ENCODE measurements at regions not wholly inside any gene's neighbourhood (a gene's known extent, or its start where the extent isn't known, plus 50 kb on each side); places are given as distances from the start of the nearest gene placed in this dataset.
"Not testable (repeated sequence)": the region's sequence is repeated elsewhere in the genome, so short reads cannot be mapped to it uniquely, and the experiment has no call there.

DNA sequence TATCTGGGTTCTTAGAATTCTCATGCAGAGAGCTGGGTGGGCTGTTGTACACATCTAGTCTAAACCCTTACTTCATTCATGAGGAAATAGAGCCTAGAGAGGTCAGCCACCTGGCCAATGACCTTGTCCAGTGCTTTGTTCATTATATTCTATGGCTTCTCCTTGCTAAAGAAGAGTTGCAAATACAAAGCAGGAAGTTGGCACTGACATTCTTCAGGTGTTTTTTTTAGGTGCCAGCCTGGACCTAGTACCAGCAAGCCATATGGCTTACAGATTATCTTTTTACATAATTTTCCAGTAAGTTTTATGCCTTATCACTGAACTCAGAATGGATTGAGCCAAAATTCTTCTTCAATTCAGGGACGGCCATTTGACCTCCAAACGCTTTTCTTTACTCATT, 54.7 kb upstream of the PGM2 start:
- no peak for DNase-seq (ENCODE audit: extremely low read depth, low read depth)

DNA sequence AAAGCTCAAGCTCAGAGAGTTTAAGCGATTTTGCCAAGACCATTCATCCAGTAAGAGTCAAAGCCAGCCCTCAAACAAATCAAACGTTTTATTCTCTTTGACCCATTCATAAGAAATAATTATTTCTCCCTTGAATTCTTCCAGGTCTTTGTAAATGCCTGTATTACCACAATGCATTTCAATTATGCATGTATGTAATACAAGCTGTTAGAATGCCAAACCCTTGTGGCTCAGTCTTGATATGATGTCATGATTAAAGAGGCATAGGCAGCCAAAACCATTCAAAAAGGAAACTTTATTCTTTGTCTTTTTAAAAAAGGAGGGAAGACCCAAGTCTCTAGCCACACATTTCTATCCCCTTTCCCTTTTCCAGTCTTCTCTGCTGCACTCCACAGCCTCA, 56.5 kb upstream of the PGM2 start:
- DNase-seq (ENCODE audit: extremely low read depth, low read depth), result no peak

DNA sequence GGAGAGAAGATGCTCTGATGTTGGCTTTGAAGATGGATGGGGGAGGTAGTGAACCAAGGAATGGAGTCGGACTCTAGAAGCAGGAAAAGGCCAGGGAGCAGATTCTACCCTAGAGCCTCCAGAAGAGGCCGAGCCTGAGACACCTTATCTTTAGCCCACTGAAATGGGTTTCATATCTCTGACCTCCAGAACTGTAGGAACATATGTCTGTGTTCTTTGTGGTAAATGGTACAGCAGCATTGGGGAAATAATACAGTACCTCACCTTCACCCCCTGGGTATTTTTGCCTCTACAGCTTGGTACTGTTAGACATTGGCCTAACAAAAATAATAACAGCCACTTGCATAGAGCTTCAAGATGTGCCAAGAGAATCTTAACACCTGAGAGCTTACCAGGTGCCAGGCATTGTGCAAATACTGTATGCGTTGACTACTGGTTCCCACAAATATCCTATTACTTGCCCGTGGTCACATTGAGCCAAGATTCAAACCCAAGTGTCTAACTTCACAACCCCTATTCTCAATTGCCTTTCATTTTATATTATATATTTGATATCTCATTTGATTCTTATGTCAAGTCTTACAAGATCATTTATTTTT, 57.0 kb upstream of the PGM2 start:
- no peak for DNase-seq (ENCODE audit: extremely low read depth, low read depth)

DNA sequence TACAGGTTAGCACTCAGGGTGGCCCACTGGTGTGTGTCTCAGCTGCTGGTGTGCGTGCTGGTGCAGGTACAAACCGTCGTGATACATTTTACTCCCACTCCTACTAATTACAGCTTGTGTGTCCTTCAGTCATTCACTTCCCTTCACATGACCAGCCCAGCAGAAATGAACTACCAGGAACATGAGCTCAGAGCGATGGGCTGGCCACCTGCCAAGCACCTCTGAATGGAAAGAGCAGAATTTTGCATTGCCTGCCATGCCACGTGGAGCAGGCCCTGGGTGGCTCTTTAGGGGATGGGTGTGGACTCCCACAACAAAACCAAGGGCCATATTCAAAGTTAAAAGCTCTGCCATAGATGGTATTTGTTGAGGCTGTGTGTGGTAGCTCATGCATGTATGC, 58.9 kb upstream of the PGM2 start:
- no peak for DNase-seq (ENCODE audit: extremely low read depth, low read depth)

DNA sequence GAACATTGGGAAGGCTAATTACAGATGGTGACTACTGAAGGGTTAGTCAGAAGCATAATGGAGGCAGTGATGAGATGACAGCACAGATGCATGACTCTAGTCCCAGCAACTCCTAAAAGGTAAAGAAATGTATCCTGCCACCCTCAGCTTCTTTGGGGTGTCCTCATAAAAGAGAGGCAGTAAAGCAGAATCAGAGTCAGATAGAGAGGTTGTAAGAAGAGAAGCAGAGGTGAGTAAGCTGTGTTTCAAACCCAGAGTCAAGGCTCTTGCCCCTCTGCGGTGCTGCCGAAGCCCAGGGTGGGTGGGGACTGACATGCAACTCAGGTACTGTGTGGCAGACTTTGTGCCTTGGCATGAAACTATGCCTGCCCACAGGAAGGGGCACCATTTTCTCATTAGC, 59.5 kb upstream of the PGM2 start:
- no peak for DNase-seq (ENCODE audit: extremely low read depth, low read depth)

DNA sequence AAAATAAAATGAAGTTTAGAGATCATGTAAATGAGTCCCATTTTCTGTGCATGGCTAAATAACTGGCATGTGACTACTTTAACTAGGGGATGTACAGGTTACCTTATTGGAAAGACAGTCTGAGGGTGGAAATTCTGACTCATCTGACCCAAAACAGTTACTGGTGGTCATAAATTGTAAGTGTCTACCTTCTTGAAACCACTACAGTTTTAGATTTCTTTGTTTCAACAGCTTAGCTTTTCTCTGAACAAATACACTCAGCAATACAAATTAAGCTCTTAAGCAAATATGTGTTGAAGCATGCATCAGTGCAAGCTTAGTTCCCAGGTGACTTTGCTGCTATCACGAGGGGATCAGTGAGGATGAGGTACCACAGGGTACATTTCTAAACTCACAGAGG, 60.7 kb upstream of the PGM2 start:
- no peak for DNase-seq (ENCODE audit: extremely low read depth, low read depth)

DNA sequence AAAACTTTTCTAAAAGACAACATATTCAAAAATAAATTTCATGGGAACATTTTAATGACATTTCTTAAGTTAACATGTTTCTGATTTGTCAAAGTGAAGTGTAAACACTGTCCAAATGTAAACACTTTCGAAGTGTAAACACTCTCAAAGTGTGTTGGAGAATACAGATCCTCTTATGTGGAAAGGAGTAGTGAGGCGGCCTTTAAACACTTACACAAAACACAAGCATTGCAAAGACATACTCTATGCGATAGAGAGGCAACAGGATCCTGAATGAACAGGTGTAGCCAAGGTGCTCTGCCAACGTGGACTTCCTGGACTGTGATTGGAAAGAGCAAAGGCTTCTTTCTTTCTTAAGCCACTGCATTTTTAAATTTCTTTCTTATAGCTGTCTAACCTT, 62.7 kb upstream of the PGM2 start:
- DNase-seq (ENCODE audit: extremely low read depth, low read depth), result no peak

DNA sequence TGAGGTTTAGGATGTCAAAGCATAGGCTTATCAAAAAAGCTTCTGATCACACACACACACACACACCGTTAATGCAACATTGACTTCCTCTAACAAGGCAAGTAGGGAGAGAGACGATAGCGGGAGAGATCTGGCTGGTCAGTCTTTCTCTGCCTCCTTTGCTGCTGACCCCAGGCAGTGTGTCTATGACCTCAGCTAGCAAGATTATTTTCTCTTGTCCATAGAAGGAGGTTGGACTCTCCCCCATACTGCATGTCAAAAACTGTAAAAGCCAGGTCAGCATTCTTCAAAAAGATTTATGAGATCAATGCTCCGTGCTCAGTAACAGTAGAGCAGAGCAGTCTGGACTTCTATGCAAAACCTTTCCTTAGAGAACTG, 63.5 kb upstream of the PGM2 start:
- no peak for DNase-seq (ENCODE audit: extremely low read depth, low read depth)

DNA sequence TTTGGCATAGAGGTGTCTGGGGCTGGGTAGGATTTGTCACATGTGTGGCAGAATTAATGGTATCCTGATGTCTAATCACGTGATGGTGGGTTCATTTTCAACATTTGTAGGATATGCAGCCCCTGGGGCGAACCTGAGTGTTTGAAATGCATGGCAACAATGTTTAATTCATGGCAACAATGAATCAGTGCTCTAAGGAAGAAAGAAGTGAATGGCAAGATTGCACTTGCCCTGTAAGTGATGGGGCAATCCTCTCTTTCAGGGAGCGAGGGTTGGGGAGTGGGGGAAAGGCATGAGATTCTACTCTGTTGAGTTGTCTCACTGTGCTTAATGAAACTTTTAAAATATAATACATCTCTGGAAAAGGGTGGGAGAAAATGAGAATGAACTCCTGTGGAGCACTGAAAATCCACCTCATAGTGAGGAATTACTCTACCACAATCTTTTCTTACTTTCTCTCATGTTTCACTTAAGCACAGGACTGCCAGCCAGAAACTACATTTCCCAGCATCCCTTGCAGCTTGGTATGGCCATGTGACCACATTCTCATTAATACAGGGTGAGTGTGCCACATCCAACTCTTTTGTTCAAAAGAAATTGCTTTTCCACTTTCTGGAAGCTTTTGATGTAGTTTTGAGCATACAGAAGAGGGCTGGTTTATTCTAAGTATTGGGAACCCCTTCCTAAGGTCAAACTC, 64.0 kb upstream of the PGM2 start:
- DNase-seq (ENCODE audit: extremely low read depth, low read depth), result peak; percentile 2

DNA sequence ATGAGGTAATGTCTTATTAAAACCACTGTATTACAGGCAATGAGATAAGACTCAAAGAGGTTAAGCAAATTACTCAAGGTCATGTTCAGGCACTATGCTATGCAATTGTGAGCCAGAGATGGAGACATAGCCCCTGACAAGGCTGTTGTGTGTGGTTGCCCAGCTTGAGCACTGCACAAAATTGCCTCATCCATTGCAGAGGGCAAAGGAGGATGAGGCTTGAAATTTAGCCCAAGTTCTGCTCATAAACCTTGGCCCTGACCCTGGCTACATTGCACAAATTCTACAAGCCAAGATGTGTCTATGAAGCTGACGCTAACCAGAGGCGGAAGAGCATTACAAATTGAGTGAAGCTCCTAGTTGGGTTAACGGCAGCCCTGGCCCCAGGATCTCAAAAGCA, 65.6 kb upstream of the PGM2 start:
- DNase-seq (ENCODE audit: extremely low read depth, low read depth), result no peak

DNA sequence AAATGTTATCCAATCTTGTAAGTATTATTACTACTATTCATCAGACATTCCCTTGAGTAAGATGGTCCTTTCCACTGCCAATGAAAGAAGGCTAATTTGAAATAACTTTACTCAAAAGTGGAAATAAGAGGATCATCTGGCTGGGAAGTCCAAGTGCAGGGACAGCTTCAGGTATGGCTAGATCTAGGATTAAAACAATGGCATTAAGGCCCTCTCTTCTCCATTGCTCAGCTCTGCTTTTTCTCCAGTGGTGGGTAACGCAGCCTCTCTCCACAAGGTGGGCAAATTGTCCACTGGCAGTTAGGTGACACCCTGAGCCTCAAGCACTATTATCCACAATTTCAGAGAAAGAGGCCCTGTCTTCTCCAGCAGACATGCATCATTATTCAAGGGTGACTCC, 66.7 kb upstream of the PGM2 start:
- DNase-seq (ENCODE audit: extremely low read depth, low read depth), result no peak

DNA sequence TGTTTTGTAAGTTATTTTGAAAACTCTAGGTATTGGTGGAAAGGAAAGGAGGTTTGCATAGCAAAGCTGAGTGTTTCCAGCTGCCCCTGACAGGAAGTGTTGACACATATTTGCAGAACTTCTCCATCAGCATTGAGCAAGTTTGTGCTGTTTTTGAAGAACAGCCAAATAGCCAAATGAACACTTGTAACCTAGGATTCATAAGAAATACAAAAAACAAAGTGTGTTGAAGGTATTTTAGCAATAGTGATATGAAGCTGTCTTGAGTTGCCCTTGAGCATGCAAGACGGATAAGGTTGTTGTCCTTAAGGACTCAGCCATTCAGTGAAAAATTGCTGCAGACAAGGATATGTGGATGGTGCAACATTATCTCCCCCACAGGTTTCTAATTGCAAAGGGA, 68.3 kb upstream of the PGM2 start:
- no peak for DNase-seq (ENCODE audit: extremely low read depth, low read depth)

DNA sequence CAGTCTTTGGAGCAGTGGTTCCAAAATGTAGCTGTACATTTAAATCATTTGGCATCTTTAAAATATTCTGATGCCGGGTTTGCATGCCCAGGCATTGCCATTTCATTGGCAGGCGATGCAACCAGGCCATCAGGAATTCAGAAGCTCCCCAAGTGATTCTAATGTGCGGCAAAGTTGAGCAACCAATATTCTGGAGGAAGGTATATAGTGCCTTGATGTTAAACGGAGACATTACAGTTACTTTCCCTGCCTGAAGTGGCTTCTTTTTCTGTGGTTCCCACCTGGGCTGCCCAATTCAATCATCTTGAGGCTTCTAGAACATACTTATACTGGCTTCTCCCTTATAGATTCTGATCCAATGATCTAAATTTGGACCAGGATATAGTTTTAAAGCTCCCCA, 68.7 kb upstream of the PGM2 start:
- no peak for DNase-seq (ENCODE audit: extremely low read depth, low read depth)

DNA sequence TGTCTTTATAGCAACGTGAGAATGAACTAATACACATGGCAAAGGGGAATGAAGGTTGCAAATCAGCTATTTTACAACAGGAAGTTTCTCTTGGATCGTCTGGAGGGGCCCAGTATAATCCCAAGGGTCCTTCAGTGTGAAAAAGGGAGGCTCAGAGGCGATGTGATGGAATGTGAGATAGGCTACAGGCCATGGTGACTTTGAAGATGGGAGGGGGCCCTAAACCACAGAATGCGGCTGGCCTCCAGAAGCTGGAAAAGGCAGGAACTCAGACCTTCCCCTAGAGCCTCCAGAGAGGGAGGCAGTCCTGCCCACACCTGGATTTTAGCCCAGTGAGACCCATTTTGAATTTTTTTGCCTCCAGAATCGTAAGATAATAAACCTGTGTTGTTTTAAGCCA, 69.4 kb upstream of the PGM2 start:
- DNase-seq (ENCODE audit: extremely low read depth, low read depth), result no peak

DNA sequence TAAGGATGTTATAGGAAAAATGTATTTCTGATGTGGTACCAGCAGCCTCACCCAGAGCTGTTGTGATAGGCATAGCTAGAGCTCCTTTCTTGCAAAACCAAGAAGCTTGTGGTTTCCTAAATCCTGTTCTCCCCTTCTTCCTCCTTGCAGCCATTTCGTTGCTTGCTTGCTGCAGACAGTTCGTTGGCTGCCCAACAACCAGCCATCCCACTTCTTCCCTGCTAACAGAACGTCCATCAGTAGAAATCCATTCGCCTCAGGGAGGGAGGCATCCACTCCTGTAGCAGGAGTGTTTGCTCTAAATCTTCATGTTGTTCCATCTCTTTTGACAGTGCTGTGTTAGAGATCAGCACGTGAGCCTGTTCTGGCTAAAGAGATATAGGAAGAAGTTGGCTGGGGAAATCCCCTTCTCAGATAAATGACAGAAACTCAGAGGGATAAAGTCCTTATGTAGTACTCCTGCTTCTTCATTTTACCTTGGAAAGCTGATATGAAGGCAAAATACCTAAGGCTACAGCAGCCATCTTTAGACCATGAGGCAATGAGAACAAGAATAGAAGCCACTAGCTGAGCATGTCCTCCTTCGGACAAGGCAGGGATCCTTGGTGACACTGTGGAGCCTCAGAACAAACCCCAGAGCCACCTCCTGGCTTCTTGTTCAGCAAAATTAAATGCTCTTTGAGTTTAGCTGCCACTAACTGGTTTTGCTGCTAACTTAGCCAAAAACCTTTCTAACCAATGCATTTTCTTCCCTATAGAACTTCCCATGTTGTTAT, 68.4 kb upstream of the RELL1 start:
- DNase-seq (ENCODE audit: extremely low read depth, low read depth), result no peak

DNA sequence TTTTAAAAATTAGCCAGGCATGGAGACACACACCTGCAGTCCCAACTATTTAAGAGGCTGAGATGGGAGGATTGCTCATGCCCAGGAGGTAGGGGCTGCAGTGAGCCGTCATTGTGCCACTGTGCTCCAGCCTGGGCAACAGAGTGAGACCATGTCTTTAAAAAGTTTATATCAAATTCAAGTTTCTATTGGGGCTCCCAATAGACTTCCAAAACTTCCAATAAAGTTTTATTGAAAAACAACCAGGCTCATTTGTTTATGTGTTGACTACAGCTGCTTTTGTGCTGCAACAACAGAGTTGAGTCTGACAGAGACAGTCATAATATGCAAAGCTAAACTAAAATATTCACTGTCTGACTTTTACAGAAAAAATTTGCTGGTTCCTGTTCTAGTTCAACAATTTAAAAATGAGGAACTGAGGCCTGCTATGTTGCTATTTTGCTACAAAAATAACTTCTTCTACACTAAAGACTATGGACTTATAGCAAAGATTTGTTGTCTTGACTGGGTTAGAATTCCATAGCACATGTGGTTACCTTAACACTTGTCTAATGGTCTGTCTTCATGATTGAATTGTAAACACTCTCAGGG, 63.3 kb upstream of the RELL1 start:
- no peak for DNase-seq (ENCODE audit: extremely low read depth, low read depth)

DNA sequence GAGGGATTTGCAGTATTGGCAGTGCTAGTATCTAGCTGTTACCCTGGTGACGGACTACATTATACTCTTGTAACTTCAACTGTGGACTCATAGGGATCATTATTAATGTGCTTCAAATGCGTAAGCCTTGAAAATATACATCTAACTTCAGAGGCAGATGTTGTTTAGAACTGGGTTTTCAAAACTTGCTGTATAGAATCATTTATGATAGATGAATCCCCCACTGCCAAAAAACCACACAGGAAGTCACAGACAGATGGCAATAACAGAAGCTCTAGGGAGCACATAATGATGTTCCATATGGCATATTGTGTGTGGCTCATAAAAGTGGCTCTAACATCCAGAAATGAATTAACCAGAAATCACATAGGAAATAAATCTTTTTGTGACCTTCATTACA, 62.3 kb upstream of the RELL1 start:
- DNase-seq (ENCODE audit: extremely low read depth, low read depth), result no peak

DNA sequence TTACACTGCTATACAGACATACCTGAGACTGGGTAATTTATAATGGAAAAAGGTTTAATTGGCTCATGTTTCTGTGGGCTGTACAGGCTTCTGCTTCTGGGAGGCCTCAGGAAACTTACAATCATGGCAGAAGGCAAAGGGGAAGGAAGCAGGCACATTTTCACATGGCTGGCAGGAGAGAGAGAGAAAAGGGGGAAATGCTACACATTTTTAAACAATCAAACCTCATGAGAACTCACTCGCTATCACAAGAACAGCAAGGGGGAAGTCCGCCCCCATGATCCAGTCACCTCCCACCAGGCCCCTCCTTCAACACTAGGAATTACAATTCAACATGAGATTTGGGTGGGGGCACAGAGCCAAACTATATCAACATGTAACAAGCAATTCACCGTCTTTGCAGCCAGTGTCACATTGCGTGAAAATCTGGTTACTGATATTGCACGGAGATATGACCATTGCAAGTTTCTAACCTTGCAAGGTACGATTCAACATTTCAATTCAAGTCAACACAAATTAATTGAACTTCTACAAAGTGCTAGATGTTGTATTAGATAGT, 61.7 kb upstream of the RELL1 start:
- no peak for DNase-seq (ENCODE audit: extremely low read depth, low read depth)

DNA sequence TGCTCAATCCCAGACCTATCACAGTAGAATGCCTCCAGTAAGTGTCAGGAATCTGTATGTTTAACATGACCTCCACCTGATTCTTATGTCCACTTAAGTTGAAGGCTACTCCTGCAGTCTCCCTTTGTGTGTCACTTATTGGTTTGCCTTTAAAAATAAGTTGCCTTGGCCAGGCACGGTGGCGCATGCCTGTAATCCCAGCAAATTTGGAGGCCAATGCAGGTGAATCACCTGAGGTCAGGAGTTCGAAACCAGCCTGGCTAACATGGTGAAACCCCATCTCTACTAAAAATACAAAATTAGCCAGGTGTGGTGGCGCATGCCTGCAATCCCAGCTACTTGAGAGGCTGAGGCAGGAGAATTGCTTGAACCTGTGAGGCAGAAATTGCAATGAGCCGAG, 60.7 kb upstream of the RELL1 start:
- not testable (repeated sequence) for DNase-seq (ENCODE audit: extremely low read depth, low read depth)

DNA sequence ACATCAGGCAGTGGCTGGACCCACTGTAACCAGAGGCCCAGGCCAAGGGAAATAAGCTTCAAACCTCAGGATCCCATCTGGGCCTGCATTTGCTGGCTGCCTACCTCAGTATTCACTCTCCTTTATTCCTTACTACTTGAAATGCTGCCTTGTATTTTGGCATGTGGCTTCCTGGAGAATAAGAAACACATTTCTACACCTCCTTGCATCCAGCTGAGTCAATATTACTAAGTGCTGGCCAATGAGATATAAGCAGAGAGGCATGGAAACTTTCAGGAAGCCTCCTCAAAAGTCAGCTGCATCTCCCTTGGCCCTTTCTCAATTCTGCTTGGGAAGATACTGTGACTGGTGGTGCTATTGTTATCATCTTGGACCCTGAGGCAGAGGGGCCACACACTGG, 59.8 kb upstream of the RELL1 start:
- no peak for DNase-seq (ENCODE audit: extremely low read depth, low read depth)

DNA sequence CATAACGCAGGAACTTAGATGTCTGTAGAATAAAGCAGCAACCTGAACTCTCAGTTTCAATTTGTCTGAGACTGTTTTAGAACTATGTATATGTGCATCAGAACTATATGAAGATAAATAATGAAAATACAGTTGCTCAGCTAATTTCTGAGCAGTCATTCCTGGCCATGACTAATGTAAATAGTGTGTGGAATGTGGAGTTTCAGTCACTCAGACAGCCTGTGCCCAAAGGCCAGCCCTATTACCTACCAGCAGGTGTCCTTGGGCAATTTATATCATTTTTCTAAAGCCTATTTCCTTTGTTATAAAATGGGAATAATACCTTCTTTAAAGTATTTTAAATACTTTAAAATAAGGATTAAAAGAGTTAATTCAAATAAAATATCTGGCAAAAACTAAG, 56.0 kb upstream of the RELL1 start:
- DNase-seq (ENCODE audit: extremely low read depth, low read depth), result no peak

DNA sequence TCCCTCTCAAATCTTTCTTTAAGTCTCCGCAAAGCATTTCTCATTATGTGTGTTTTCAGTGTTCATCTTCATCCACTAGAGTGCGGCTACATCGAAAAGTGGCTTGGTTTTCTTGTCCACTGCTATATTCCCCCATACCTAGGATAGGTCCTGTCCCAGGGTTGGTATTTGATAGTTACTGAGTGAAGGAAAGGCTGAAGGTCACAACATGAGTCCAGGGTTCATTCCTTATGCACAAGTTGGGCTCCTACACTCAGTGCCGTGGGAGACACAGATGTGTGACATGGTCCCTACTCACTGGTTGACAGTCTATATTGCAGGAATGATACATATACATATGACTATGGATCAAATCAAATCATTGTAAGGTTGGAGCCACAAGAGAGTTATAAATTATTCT, 55.4 kb upstream of the RELL1 start:
- no peak for DNase-seq (ENCODE audit: extremely low read depth, low read depth)
